ENCODE measurements at regions not wholly inside any gene's neighbourhood (a gene's known extent, or its start where the extent isn't known, plus 50 kb on each side); places are given as distances from the start of the nearest gene placed in this dataset.

- DNase-seq (ENCODE audit: low spot score) = no peak
- in situ Hi-C loops (cut with MboI; ENCODE audit: low pct_unique_long_range_greater_than_20kb, low sequenced_read_pairs, unreplicated experiment) = no loop called here
- TF ChIP-seq CTCF (IDR thresholded peaks at IDR 0.05; ENCODE audit: extremely low read depth, insufficient read depth, missing control alignments) = no peak
These were observed 84.2 kb downstream of the CAVIN4 start for GRCh38 chr9:100662122-100662521.

- DNase-seq (ENCODE audit: low spot score) = no peak
- TF ChIP-seq CTCF (IDR thresholded peaks at IDR 0.05; ENCODE audit: extremely low read depth, insufficient read depth, missing control alignments) = no peak
- in situ Hi-C loops (cut with MboI; ENCODE audit: low pct_unique_long_range_greater_than_20kb, low sequenced_read_pairs, unreplicated experiment) = no loop called here
These were observed 89.6 kb downstream of the CAVIN4 start for GRCh38 chr9:100667448-100667847.

GRCh38 chr9:100668024-100668423, 90.1 kb downstream of the CAVIN4 start:
- TF ChIP-seq CTCF (IDR thresholded peaks at IDR 0.05; ENCODE audit: extremely low read depth, insufficient read depth, missing control alignments) = no peak
- no peak for DNase-seq (ENCODE audit: low spot score)
- in situ Hi-C loops (cut with MboI; ENCODE audit: low pct_unique_long_range_greater_than_20kb, low sequenced_read_pairs, unreplicated experiment) = no loop called here

- DNase-seq (ENCODE audit: low spot score) = no peak
- in situ Hi-C loops (cut with MboI; ENCODE audit: low pct_unique_long_range_greater_than_20kb, low sequenced_read_pairs, unreplicated experiment) = no loop called here
- no peak for TF ChIP-seq CTCF (IDR thresholded peaks at IDR 0.05; ENCODE audit: extremely low read depth, insufficient read depth, missing control alignments)
These were observed 92.1 kb downstream of the CAVIN4 start for GRCh38 chr9:100669968-100670367.

- in situ Hi-C loops (cut with MboI; ENCODE audit: low pct_unique_long_range_greater_than_20kb, low sequenced_read_pairs, unreplicated experiment) = no loop called here
- DNase-seq (ENCODE audit: low spot score) = no peak
These were observed 92.8 kb downstream of the CAVIN4 start for GRCh38 chr9:100670719-100671118.

GRCh38 chr9:100671898-100672297, 94.0 kb downstream of the CAVIN4 start:
- TF ChIP-seq CTCF (IDR thresholded peaks at IDR 0.05; ENCODE audit: extremely low read depth, insufficient read depth, missing control alignments) = no peak
- no peak for DNase-seq (ENCODE audit: low spot score)
- in situ Hi-C loops (cut with MboI; ENCODE audit: low pct_unique_long_range_greater_than_20kb, low sequenced_read_pairs, unreplicated experiment) = no loop called here

More at GRCh38 chr9:100670719-100671118, 92.8 kb downstream of the CAVIN4 start:
- no peak for TF ChIP-seq CTCF (IDR thresholded peaks at IDR 0.05; ENCODE audit: extremely low read depth, insufficient read depth, missing control alignments)

GRCh38 chr9:100673249-100673648, 95.4 kb downstream of the CAVIN4 start:
- in situ Hi-C loops (cut with MboI; ENCODE audit: low pct_unique_long_range_greater_than_20kb, low sequenced_read_pairs, unreplicated experiment) = no loop called here
- TF ChIP-seq CTCF (IDR thresholded peaks at IDR 0.05; ENCODE audit: extremely low read depth, insufficient read depth, missing control alignments) = no peak
- DNase-seq (ENCODE audit: low spot score) = no peak
